Activated CD8-positive, alpha-beta memory T cell treated with anti-CD3 and anti-CD28 coated beads, Interleukin-2, amount 10 ng/mL, durations not matched to agents 7 days and 5 days (primary cell): ENCODE measurements at regions not wholly inside any gene's neighbourhood (a gene's known extent, or its start where the extent isn't known, plus 50 kb on each side); places are given as distances from the start of the nearest gene placed in this dataset.
"Not testable (repeated sequence)": the region's sequence is repeated elsewhere in the genome, so short reads cannot be mapped to it uniquely, and the experiment has no call there.

ENCODE experiments used
- ATAC-seq: fragments of 150-1000 bp; cut with Tn5 transposase; one replicate; pipeline ENCODE4 v1.10.0; 2021; ENCODE audit warnings: moderate library complexity
- CTCF ChIA-PET: fragments of 350-600 bp; sonication (Branson Sonifier 250); formaldehyde crosslinking; loops from one replicate; lab custom pipeline; 2021; ENCODE audit warnings: antibody characterized with exemption; lab: Charles Lee
- DNase-seq: peaks from one replicate; pipeline ENCODE4 v3.0.0-alpha.2; 2020
- H3K27ac Mint-ChIP-seq: one replicate; pipeline ENCODE4 v1.8.0; 2021; ENCODE audit warnings: mild to moderate bottlenecking, mixed read lengths
- H3K27me3 Mint-ChIP-seq: one replicate; pipeline ENCODE4 v1.8.0; 2021; ENCODE audit warnings: mixed read lengths
- H3K36me3 Mint-ChIP-seq: one replicate; pipeline ENCODE4 v1.8.0; 2021; ENCODE audit warnings: mild to moderate bottlenecking, mixed read lengths
- H3K4me1 Mint-ChIP-seq: one replicate; pipeline ENCODE4 v1.8.0; 2021; ENCODE audit warnings: mixed read lengths
- H3K4me3 Mint-ChIP-seq: one replicate; pipeline ENCODE4 v1.8.0; 2021; ENCODE audit warnings: mild to moderate bottlenecking, moderate library complexity, mixed read lengths
- H3K9me3 Mint-ChIP-seq: one replicate; pipeline ENCODE4 v1.8.0; 2022; ENCODE audit warnings: low read depth, mixed read lengths

- no peaks in the 10 kb centered on the region for H3K27me3 Mint-ChIP-seq
- DNase-seq (no peak), ATAC-seq (no peak)
- H3K27ac Mint-ChIP-seq: no peak overlapping the region
- no peak overlapping the region for H3K4me3 Mint-ChIP-seq
- no peaks in the 10 kb centered on the region for H3K9me3 Mint-ChIP-seq
- no peaks in the 10 kb centered on the region for H3K36me3 Mint-ChIP-seq
- no peaks in the 10 kb centered on the region for H3K4me1 Mint-ChIP-seq
- CTCF ChIA-PET: no interaction called here
These were observed 537.3 kb downstream of the KCNT2 start for GRCh38 chr1:196070940-196071339.

GRCh38 chr1:196063952-196064351 is 544.3 kb downstream of the KCNT2 start:
- no peaks in the 10 kb centered on the region for H3K27me3 Mint-ChIP-seq
- ATAC-seq: no peak
- CTCF ChIA-PET: no interaction called here
- H3K9me3 Mint-ChIP-seq: peaks cover 3% of the 10 kb centered on the region
- H3K27ac Mint-ChIP-seq: no peak overlapping the region
- H3K4me1 Mint-ChIP-seq: no peaks in the 10 kb centered on the region
- no peak for DNase-seq
- no peak overlapping the region for H3K4me3 Mint-ChIP-seq
- H3K36me3 Mint-ChIP-seq: no peaks in the 10 kb centered on the region

GRCh38 chr1:196063294-196063693 is 544.9 kb downstream of the KCNT2 start:
- no peak overlapping the region for H3K4me3 Mint-ChIP-seq
- no peaks in the 10 kb centered on the region for H3K4me1 Mint-ChIP-seq
- no peaks in the 10 kb centered on the region for H3K36me3 Mint-ChIP-seq
- ATAC-seq (no peak), DNase-seq (no peak)
- CTCF ChIA-PET: no interaction called here
- no peaks in the 10 kb centered on the region for H3K27me3 Mint-ChIP-seq
- H3K9me3 Mint-ChIP-seq: peaks cover 3% of the 10 kb centered on the region
- H3K27ac Mint-ChIP-seq: no peak overlapping the region

GRCh38 chr1:196060539-196060938 is 547.7 kb downstream of the KCNT2 start:
- Mint-ChIP-seq H3K4me1 (no peaks in the 10 kb centered on the region), H3K4me3 (no peak overlapping the region), H3K36me3 (no peaks in the 10 kb centered on the region), H3K9me3 (peaks cover 3% of the 10 kb centered on the region), H3K27me3 (no peaks in the 10 kb centered on the region), H3K27ac (no peak overlapping the region)
- ATAC-seq (no peak), DNase-seq (no peak)
- CTCF ChIA-PET: no interaction called here

DNA sequence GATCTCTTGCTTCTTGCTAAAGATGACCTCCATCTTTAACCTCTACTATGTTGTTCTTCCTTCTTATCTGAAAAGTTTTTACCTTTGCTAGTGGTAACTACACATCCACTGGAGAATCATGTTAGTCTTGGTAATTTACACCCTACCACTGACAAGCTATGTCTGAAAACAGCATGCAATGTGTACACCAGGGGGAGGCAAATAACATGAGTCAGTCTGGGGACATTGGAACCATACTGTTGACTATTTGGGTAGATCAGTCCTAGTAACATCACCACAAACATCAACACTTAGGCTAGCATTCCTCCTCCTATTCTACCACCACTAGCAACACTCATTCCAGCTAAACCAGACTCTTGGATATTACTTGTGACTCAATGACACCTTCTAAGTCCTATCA is 549.0 kb downstream of the KCNT2 start:
- CTCF ChIA-PET: no interaction called here
- no peaks in the 10 kb centered on the region for H3K36me3 Mint-ChIP-seq
- H3K27ac Mint-ChIP-seq: no peak overlapping the region
- peaks cover 3% of the 10 kb centered on the region for H3K9me3 Mint-ChIP-seq
- ATAC-seq (no peak), DNase-seq (no peak)
- H3K27me3 Mint-ChIP-seq: no peaks in the 10 kb centered on the region
- H3K4me3 Mint-ChIP-seq: no peak overlapping the region
- no peaks in the 10 kb centered on the region for H3K4me1 Mint-ChIP-seq

- CTCF ChIA-PET: no interaction called here
- no peak for ATAC-seq
- no peaks in the 10 kb centered on the region for H3K4me1 Mint-ChIP-seq
These were observed 551.3 kb downstream of the KCNT2 start for GRCh38 chr1:196056966-196057365.

GRCh38 chr1:196049407-196049806 is 558.8 kb downstream of the KCNT2 start:
- no peaks in the 10 kb centered on the region for H3K27me3 Mint-ChIP-seq
- CTCF ChIA-PET: no interaction called here
- H3K36me3 Mint-ChIP-seq: no peaks in the 10 kb centered on the region
- ATAC-seq: no peak
- no peaks in the 10 kb centered on the region for H3K4me1 Mint-ChIP-seq
- no peak overlapping the region for H3K27ac Mint-ChIP-seq
- H3K4me3 Mint-ChIP-seq: no peak overlapping the region
- no peaks in the 10 kb centered on the region for H3K9me3 Mint-ChIP-seq
- DNase-seq: no peak

More at GRCh38 chr1:196056966-196057365, 551.3 kb downstream of the KCNT2 start:
- no peak for DNase-seq
- no peak overlapping the region for H3K27ac Mint-ChIP-seq
- H3K36me3 Mint-ChIP-seq: no peaks in the 10 kb centered on the region
- H3K9me3 Mint-ChIP-seq: no peaks in the 10 kb centered on the region
- no peaks in the 10 kb centered on the region for H3K27me3 Mint-ChIP-seq
- H3K4me3 Mint-ChIP-seq: no peak overlapping the region

GRCh38 chr1:196043268-196043667 is 565.0 kb downstream of the KCNT2 start:
- no peak for DNase-seq
- Mint-ChIP-seq H3K27ac (no peak overlapping the region), H3K36me3 (no peaks in the 10 kb centered on the region), H3K9me3 (peaks cover 3% of the 10 kb centered on the region), H3K4me1 (no peaks in the 10 kb centered on the region), H3K4me3 (no peak overlapping the region), H3K27me3 (no peaks in the 10 kb centered on the region)
- no peak for ATAC-seq
- CTCF ChIA-PET: no interaction called here

DNA sequence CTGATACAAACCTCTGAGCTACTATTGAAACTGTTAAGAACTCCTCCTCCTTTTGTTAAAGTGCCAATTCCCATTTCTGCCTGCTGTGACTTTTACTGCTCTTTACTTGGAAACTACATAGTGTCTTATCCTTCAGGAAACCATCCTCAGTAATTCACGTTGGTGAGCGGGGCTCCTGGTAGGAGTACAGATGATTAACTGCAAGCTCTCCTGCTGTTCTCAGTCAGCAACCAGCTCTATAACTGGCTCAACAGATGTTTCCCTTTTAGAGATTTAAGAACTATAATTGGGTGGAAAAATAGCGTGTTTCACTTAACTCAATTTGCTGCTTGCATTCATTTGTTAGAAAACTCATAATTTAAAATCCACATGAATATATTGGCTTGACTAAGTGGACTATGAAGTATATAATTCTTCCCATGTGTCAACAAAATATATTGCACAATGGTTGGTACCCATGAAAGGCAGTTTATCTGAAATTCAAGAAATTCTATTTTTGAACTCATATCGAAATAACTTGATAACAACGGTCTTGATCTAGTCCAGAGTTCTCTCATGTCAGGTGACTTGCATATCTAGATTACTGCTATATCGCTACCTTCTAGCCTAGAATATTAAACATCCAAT is 574.0 kb downstream of the KCNT2 start:
- Mint-ChIP-seq H3K4me3 (no peak overlapping the region), H3K27ac (no peak overlapping the region), H3K9me3 (peaks cover 5% of the 10 kb centered on the region), H3K27me3 (no peaks in the 10 kb centered on the region), H3K36me3 (no peaks in the 10 kb centered on the region), H3K4me1 (no peaks in the 10 kb centered on the region)
- ATAC-seq (no peak), DNase-seq (no peak)
- CTCF ChIA-PET: no interaction called here

- H3K4me3 Mint-ChIP-seq, H3K36me3 Mint-ChIP-seq, H3K9me3 Mint-ChIP-seq, CTCF ChIA-PET, H3K27ac Mint-ChIP-seq, H3K27me3 Mint-ChIP-seq, ATAC-seq, H3K4me1 Mint-ChIP-seq, DNase-seq: not testable (repeated sequence)
These were observed 576.9 kb downstream of the KCNT2 start for GRCh38 chr1:196031387-196031786.

DNA sequence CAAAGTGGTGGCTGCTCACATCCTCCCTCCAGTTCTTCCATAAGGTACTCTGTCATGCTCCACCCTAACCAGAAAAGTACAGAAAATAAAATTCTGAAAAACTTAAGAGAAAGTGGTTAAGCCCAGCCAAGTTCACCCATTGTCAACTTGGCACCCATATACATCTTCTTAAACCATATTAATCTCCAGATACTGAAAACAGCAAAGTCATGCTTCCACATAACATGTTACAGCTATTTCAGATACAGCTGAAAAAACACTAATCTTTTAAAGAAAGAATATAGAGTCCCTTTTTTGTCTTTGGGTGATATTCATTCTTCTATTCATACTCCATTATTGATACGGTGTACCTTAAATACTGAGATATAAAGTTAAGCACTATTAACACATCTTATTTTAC is 577.8 kb downstream of the KCNT2 start:
- Mint-ChIP-seq H3K9me3 (no peaks in the 10 kb centered on the region), H3K4me3 (no peak overlapping the region), H3K27ac (no peak overlapping the region), H3K36me3 (no peaks in the 10 kb centered on the region), H3K27me3 (no peaks in the 10 kb centered on the region), H3K4me1 (no peaks in the 10 kb centered on the region)
- CTCF ChIA-PET: no interaction called here
- ATAC-seq: no peak
- DNase-seq: no peak

DNA sequence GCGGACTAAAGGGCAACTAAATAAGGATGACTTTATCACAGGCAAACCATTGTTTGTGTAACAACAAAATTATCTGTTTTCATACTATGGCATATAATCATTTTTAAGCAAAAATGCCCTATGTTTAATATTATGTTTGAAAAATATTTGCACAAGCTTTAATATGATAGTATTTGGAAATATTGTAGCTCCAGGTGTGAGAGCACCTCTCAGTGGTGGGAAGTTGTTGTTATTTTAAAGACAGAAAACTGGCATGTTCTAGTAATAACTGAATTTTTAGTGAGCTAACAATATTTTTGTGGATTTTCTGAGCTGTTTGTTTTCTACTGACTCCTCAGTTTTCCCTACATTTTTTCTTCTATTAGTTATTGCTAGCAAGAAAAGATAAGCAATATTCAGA is 578.8 kb downstream of the KCNT2 start:
- ATAC-seq (no peak), DNase-seq (no peak)
- Mint-ChIP-seq H3K4me3 (no peak overlapping the region), H3K9me3 (no peaks in the 10 kb centered on the region), H3K4me1 (no peaks in the 10 kb centered on the region), H3K36me3 (no peaks in the 10 kb centered on the region), H3K27ac (no peak overlapping the region), H3K27me3 (no peaks in the 10 kb centered on the region)
- CTCF ChIA-PET: no interaction called here

- H3K4me1 Mint-ChIP-seq: no peaks in the 10 kb centered on the region
- H3K27me3 Mint-ChIP-seq: no peaks in the 10 kb centered on the region
- CTCF ChIA-PET: no interaction called here
- H3K4me3 Mint-ChIP-seq: no peak overlapping the region
- H3K27ac Mint-ChIP-seq: no peak overlapping the region
- H3K36me3 Mint-ChIP-seq: no peaks in the 10 kb centered on the region
- DNase-seq: no peak
- H3K9me3 Mint-ChIP-seq: no peaks in the 10 kb centered on the region
- ATAC-seq: no peak
These were observed 581.1 kb downstream of the KCNT2 start for GRCh38 chr1:196027127-196027526.

GRCh38 chr1:196021174-196021573 is 587.1 kb downstream of the KCNT2 start:
- H3K4me3 Mint-ChIP-seq, H3K27me3 Mint-ChIP-seq, H3K9me3 Mint-ChIP-seq, CTCF ChIA-PET, H3K36me3 Mint-ChIP-seq, ATAC-seq, H3K4me1 Mint-ChIP-seq, DNase-seq, H3K27ac Mint-ChIP-seq: not testable (repeated sequence)

DNA sequence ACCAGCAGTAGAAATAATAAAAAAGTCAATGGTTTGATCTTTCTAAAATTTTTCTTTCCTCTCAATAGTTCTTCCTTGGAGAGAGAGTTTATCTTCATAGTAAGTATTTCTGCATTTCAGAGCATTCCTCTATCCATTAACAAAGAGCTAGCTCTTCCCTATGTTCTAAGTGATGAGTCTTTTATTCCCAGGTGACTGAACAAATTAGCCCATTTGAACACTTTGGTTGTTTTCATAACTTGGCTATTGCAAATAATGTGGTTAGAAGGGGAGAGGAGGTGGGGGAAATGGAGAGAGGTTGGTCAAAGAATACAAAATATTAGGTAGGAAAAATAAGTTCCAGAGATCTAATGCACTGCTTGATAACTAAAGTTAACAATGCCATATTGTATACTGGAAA is 598.9 kb downstream of the KCNT2 start:
- Mint-ChIP-seq H3K4me3 (no peak overlapping the region), H3K36me3 (no peaks in the 10 kb centered on the region), H3K4me1 (no peaks in the 10 kb centered on the region), H3K27ac (no peak overlapping the region), H3K9me3 (no peaks in the 10 kb centered on the region), H3K27me3 (no peaks in the 10 kb centered on the region)
- DNase-seq (no peak), ATAC-seq (no peak)
- CTCF ChIA-PET: no interaction called here
